ENCODE measurements at regions not wholly inside any gene's neighbourhood (a gene's known extent, or its start where the extent isn't known, plus 50 kb on each side); places are given as distances from the start of the nearest gene placed in this dataset.
"Not testable (repeated sequence)": the region's sequence is repeated elsewhere in the genome, so short reads cannot be mapped to it uniquely, and the experiment has no call there.

- no peaks in the 10 kb centered on the region for H3K27me3 ChIP-seq (ENCODE audit: control insufficient read depth in 3 of 3, insufficient read depth in 3 of 3, low read length in 3 of 3)
- H3K9me3 ChIP-seq (ENCODE audit: control insufficient read depth in 3 of 3, low read length in 3 of 3) = no peaks in the 10 kb centered on the region
- no peak overlapping the region for H3K9ac ChIP-seq (ENCODE audit: low read depth in 1 of 3, low read length in 3 of 3)
- no peaks in the 10 kb centered on the region for H3K36me3 ChIP-seq (ENCODE audit: control insufficient read depth in 3 of 3, insufficient read depth in 3 of 3, low read length in 3 of 3)
- no peaks in the 10 kb centered on the region for H3K4me1 ChIP-seq (ENCODE audit: control insufficient read depth in 3 of 3, insufficient read depth in 3 of 3, low read length in 3 of 3)
- no peak overlapping the region for H3K27ac ChIP-seq (ENCODE audit: low read depth, low read length)
- H3K4me3 ChIP-seq (ENCODE audit: low read length in 3 of 3) = no peak overlapping the region
These were observed 158.0 kb upstream of the P2RY1 start for GRCh38 chr3:152676810-152677379.

- Histone ChIP-seq H3K27me3 (ENCODE audit: control insufficient read depth in 3 of 3, insufficient read depth in 3 of 3, low read length in 3 of 3) (no peaks in the 10 kb centered on the region), H3K9ac (ENCODE audit: low read depth in 1 of 3, low read length in 3 of 3) (no peak overlapping the region), H3K4me1 (ENCODE audit: control insufficient read depth in 3 of 3, insufficient read depth in 3 of 3, low read length in 3 of 3) (no peaks in the 10 kb centered on the region), H3K4me3 (ENCODE audit: low read length in 3 of 3) (no peak overlapping the region), H3K36me3 (ENCODE audit: control insufficient read depth in 3 of 3, insufficient read depth in 3 of 3, low read length in 3 of 3) (no peaks in the 10 kb centered on the region), H3K27ac (ENCODE audit: low read depth, low read length) (no peak overlapping the region), H3K9me3 (ENCODE audit: control insufficient read depth in 3 of 3, low read length in 3 of 3) (no peaks in the 10 kb centered on the region)
These were observed 157.4 kb upstream of the P2RY1 start for GRCh38 chr3:152677491-152677890.

GRCh38 chr3:152682477-152682876 is 152.5 kb upstream of the P2RY1 start:
- no peaks in the 10 kb centered on the region for H3K36me3 ChIP-seq (ENCODE audit: control insufficient read depth in 3 of 3, insufficient read depth in 3 of 3, low read length in 3 of 3)
- H3K9ac ChIP-seq (ENCODE audit: low read depth in 1 of 3, low read length in 3 of 3) = no peak overlapping the region
- no peaks in the 10 kb centered on the region for H3K27me3 ChIP-seq (ENCODE audit: control insufficient read depth in 3 of 3, insufficient read depth in 3 of 3, low read length in 3 of 3)
- H3K4me3 ChIP-seq (ENCODE audit: low read length in 3 of 3) = no peak overlapping the region
- H3K9me3 ChIP-seq (ENCODE audit: control insufficient read depth in 3 of 3, low read length in 3 of 3) = no peaks in the 10 kb centered on the region
- no peak overlapping the region for H3K27ac ChIP-seq (ENCODE audit: low read depth, low read length)
- H3K4me1 ChIP-seq (ENCODE audit: control insufficient read depth in 3 of 3, insufficient read depth in 3 of 3, low read length in 3 of 3) = no peaks in the 10 kb centered on the region

- no peaks in the 10 kb centered on the region for H3K27me3 ChIP-seq (ENCODE audit: control insufficient read depth in 3 of 3, insufficient read depth in 3 of 3, low read length in 3 of 3)
- no peak overlapping the region for H3K9ac ChIP-seq (ENCODE audit: low read depth in 1 of 3, low read length in 3 of 3)
- H3K4me3 ChIP-seq (ENCODE audit: low read length in 3 of 3) = no peak overlapping the region
- H3K9me3 ChIP-seq (ENCODE audit: control insufficient read depth in 3 of 3, low read length in 3 of 3) = no peaks in the 10 kb centered on the region
- no peaks in the 10 kb centered on the region for H3K4me1 ChIP-seq (ENCODE audit: control insufficient read depth in 3 of 3, insufficient read depth in 3 of 3, low read length in 3 of 3)
- H3K27ac ChIP-seq (ENCODE audit: low read depth, low read length) = no peak overlapping the region
- H3K36me3 ChIP-seq (ENCODE audit: control insufficient read depth in 3 of 3, insufficient read depth in 3 of 3, low read length in 3 of 3) = no peaks in the 10 kb centered on the region
These were observed 151.4 kb upstream of the P2RY1 start for GRCh38 chr3:152683521-152683999.

- Histone ChIP-seq H3K27me3 (ENCODE audit: control insufficient read depth in 3 of 3, insufficient read depth in 3 of 3, low read length in 3 of 3) (no peaks in the 10 kb centered on the region), H3K9me3 (ENCODE audit: control insufficient read depth in 3 of 3, low read length in 3 of 3) (no peaks in the 10 kb centered on the region), H3K9ac (ENCODE audit: low read depth in 1 of 3, low read length in 3 of 3) (no peak overlapping the region), H3K4me3 (ENCODE audit: low read length in 3 of 3) (no peak overlapping the region), H3K27ac (ENCODE audit: low read depth, low read length) (no peak overlapping the region), H3K4me1 (ENCODE audit: control insufficient read depth in 3 of 3, insufficient read depth in 3 of 3, low read length in 3 of 3) (no peaks in the 10 kb centered on the region), H3K36me3 (ENCODE audit: control insufficient read depth in 3 of 3, insufficient read depth in 3 of 3, low read length in 3 of 3) (no peaks in the 10 kb centered on the region)
These were observed 150.7 kb upstream of the P2RY1 start for GRCh38 chr3:152684279-152684678.

GRCh38 chr3:152688313-152688712 is 146.6 kb upstream of the P2RY1 start:
- Histone ChIP-seq H3K9me3 (ENCODE audit: control insufficient read depth in 3 of 3, low read length in 3 of 3) (no peaks in the 10 kb centered on the region), H3K9ac (ENCODE audit: low read depth in 1 of 3, low read length in 3 of 3) (no peak overlapping the region), H3K27ac (ENCODE audit: low read depth, low read length) (no peak overlapping the region), H3K4me1 (ENCODE audit: control insufficient read depth in 3 of 3, insufficient read depth in 3 of 3, low read length in 3 of 3) (no peaks in the 10 kb centered on the region), H3K27me3 (ENCODE audit: control insufficient read depth in 3 of 3, insufficient read depth in 3 of 3, low read length in 3 of 3) (no peaks in the 10 kb centered on the region), H3K4me3 (ENCODE audit: low read length in 3 of 3) (no peak overlapping the region), H3K36me3 (ENCODE audit: control insufficient read depth in 3 of 3, insufficient read depth in 3 of 3, low read length in 3 of 3) (no peaks in the 10 kb centered on the region)

- H3K9ac ChIP-seq (ENCODE audit: low read depth in 1 of 3, low read length in 3 of 3); H3K27me3 ChIP-seq (ENCODE audit: control insufficient read depth in 3 of 3, insufficient read depth in 3 of 3, low read length in 3 of 3); H3K9me3 ChIP-seq (ENCODE audit: control insufficient read depth in 3 of 3, low read length in 3 of 3); H3K4me1 ChIP-seq (ENCODE audit: control insufficient read depth in 3 of 3, insufficient read depth in 3 of 3, low read length in 3 of 3); H3K27ac ChIP-seq (ENCODE audit: low read depth, low read length); H3K36me3 ChIP-seq (ENCODE audit: control insufficient read depth in 3 of 3, insufficient read depth in 3 of 3, low read length in 3 of 3); H3K4me3 ChIP-seq (ENCODE audit: low read length in 3 of 3): not testable (repeated sequence)
These were observed 142.6 kb upstream of the P2RY1 start for GRCh38 chr3:152692326-152692725.

- not testable (repeated sequence) for H3K9ac ChIP-seq (ENCODE audit: low read depth in 1 of 3, low read length in 3 of 3); H3K4me1 ChIP-seq (ENCODE audit: control insufficient read depth in 3 of 3, insufficient read depth in 3 of 3, low read length in 3 of 3); H3K36me3 ChIP-seq (ENCODE audit: control insufficient read depth in 3 of 3, insufficient read depth in 3 of 3, low read length in 3 of 3); H3K27me3 ChIP-seq (ENCODE audit: control insufficient read depth in 3 of 3, insufficient read depth in 3 of 3, low read length in 3 of 3); H3K4me3 ChIP-seq (ENCODE audit: low read length in 3 of 3); H3K27ac ChIP-seq (ENCODE audit: low read depth, low read length); H3K9me3 ChIP-seq (ENCODE audit: control insufficient read depth in 3 of 3, low read length in 3 of 3)
These were observed 141.2 kb upstream of the P2RY1 start for GRCh38 chr3:152693521-152694250.

GRCh38 chr3:152695840-152696239 is 139.1 kb upstream of the P2RY1 start:
- Histone ChIP-seq H3K27ac (ENCODE audit: low read depth, low read length) (no peak overlapping the region), H3K4me1 (ENCODE audit: control insufficient read depth in 3 of 3, insufficient read depth in 3 of 3, low read length in 3 of 3) (no peaks in the 10 kb centered on the region), H3K9me3 (ENCODE audit: control insufficient read depth in 3 of 3, low read length in 3 of 3) (no peaks in the 10 kb centered on the region), H3K4me3 (ENCODE audit: low read length in 3 of 3) (no peak overlapping the region), H3K9ac (ENCODE audit: low read depth in 1 of 3, low read length in 3 of 3) (no peak overlapping the region), H3K36me3 (ENCODE audit: control insufficient read depth in 3 of 3, insufficient read depth in 3 of 3, low read length in 3 of 3) (no peaks in the 10 kb centered on the region), H3K27me3 (ENCODE audit: control insufficient read depth in 3 of 3, insufficient read depth in 3 of 3, low read length in 3 of 3) (no peaks in the 10 kb centered on the region)

- no peaks in the 10 kb centered on the region for H3K36me3 ChIP-seq (ENCODE audit: control insufficient read depth in 3 of 3, insufficient read depth in 3 of 3, low read length in 3 of 3)
- H3K27me3 ChIP-seq (ENCODE audit: control insufficient read depth in 3 of 3, insufficient read depth in 3 of 3, low read length in 3 of 3) = no peaks in the 10 kb centered on the region
- no peak overlapping the region for H3K4me3 ChIP-seq (ENCODE audit: low read length in 3 of 3)
- H3K4me1 ChIP-seq (ENCODE audit: control insufficient read depth in 3 of 3, insufficient read depth in 3 of 3, low read length in 3 of 3) = no peaks in the 10 kb centered on the region
- no peaks in the 10 kb centered on the region for H3K9me3 ChIP-seq (ENCODE audit: control insufficient read depth in 3 of 3, low read length in 3 of 3)
- no peak overlapping the region for H3K9ac ChIP-seq (ENCODE audit: low read depth in 1 of 3, low read length in 3 of 3)
- H3K27ac ChIP-seq (ENCODE audit: low read depth, low read length) = no peak overlapping the region
These were observed 138.0 kb upstream of the P2RY1 start for GRCh38 chr3:152696962-152697361.

Measured in skeletal muscle tissue (tissue), 3 donors.